Psoas muscle (tissue), 7 donors: ENCODE measurements at regions not wholly inside any gene's neighbourhood (a gene's known extent, or its start where the extent isn't known, plus 50 kb on each side); places are given as distances from the start of the nearest gene placed in this dataset.

Source experiments
- ATAC-seq, 4 donors: fragments of 200-7000 bp; cut with Tn5 transposase; one replicate each; pipeline ENCODE4 v1.9.1; 2020; ENCODE audit warnings: moderate library complexity in 3 of 4, mild to moderate bottlenecking in 2 of 4
- DNase-seq, 2 donors: peaks; one replicate each; pipeline ENCODE4 v3.0.0-alpha.2; 2020
- H3K27ac ChIP-seq: fragments of 200-600 bp; one replicate; pipeline ENCODE4 v1.8.0; 2022
- H3K27me3 ChIP-seq, 3 donors: fragments of 200-600 bp in 1 of 3; one replicate each; pipeline versions ENCODE4 v1.6.1 to v1.8.0; 2013 to 2022; ENCODE audit warnings: low read length in 2 of 3, mild to moderate bottlenecking in 2 of 3, moderate library complexity in 1 of 3; ENCODE audit not compliant: insufficient read depth in 3 of 3
- H3K36me3 ChIP-seq, 2 donors: fragments of 200-600 bp in 1 of 2; one replicate each; pipeline versions ENCODE4 v1.6.1 to v1.8.0; 2013 to 2022; ENCODE audit warnings: low read depth in 1 of 2, mild to moderate bottlenecking in 1 of 2, moderate library complexity in 1 of 2; ENCODE audit not compliant: insufficient read depth in 1 of 2
- H3K4me1 ChIP-seq: fragments of 200-600 bp; one replicate; pipeline ENCODE4 v1.8.0; 2022
- H3K4me3 ChIP-seq: fragments of 200-600 bp; one replicate; pipeline ENCODE4 v1.8.0; 2022; ENCODE audit warnings: mild to moderate bottlenecking
- H3K9me3 ChIP-seq: fragments of 200-600 bp; one replicate; pipeline ENCODE4 v1.8.0; 2022
- WGBS, 3 donors: extraction: QIAGEN DNeasy Blood & Tissue Kit; methylation state at CpG; one replicate each; pipeline versions ENCODE4 v1.1.6 to v1.1.7; 2013; 5-methylcytosine and 5-hydroxymethylcytosine counted together
- intact Hi-C, 2 donors: fragments of 100-400 bp; cut with DNase I; formaldehyde crosslinking; loops; one replicate each; pipeline versions ENCODE4 v1.11.0 to v1.14.2; 2022
- TF ChIP-seq, protein P1 (sequence below): fragments of 200-600 bp; IDR thresholded peaks from one replicate; pipeline ENCODE4 v1.8.0; 2022; ENCODE audit warnings: antibody characterized with exemption
- donor health status: healthy with polysubstance abuse.
- donor health status: DM: no; HTN: no; CAD: no; lungs with moderate emphysema.
- donor health status: Bipolar disorder and iron deficiency.
- donor health status: healthy.
- donor health status: DM: yes; HTN: yes; CAD: no.
- donor health status: DM: no; HTN: no; CAD: no.
- donor health status: DM: yes; HTN: yes; CAD: no.

DNA sequence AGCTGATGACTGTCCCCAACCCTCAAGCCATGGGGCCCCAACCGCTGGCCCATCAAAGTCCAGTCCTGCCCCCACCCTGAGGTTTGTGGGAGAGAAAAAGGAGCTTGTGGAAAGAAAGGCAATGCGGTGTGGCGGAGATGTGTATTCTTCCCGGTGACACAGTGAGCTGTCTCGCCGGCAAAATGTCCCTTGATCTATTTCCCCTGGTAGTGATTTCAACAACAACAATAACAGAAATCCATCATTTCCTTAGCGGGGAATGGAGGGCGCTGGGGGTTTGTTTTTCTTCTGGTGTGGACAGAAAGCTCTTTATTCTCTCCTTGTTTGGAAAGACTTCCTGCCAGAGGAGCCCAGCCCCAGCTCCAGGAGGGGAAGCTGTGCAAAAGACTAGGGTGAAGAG lies 93.7 kb upstream of the LHX5 start:
- TF ChIP-seq, protein P1, sequence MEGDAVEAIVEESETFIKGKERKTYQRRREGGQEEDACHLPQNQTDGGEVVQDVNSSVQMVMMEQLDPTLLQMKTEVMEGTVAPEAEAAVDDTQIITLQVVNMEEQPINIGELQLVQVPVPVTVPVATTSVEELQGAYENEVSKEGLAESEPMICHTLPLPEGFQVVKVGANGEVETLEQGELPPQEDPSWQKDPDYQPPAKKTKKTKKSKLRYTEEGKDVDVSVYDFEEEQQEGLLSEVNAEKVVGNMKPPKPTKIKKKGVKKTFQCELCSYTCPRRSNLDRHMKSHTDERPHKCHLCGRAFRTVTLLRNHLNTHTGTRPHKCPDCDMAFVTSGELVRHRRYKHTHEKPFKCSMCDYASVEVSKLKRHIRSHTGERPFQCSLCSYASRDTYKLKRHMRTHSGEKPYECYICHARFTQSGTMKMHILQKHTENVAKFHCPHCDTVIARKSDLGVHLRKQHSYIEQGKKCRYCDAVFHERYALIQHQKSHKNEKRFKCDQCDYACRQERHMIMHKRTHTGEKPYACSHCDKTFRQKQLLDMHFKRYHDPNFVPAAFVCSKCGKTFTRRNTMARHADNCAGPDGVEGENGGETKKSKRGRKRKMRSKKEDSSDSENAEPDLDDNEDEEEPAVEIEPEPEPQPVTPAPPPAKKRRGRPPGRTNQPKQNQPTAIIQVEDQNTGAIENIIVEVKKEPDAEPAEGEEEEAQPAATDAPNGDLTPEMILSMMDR, result no peak
- no peak overlapping the region for H3K27ac ChIP-seq
- no peaks in the 10 kb centered on the region for H3K36me3 ChIP-seq
- WGBS, 3 donors, result 18 to 29% (median 20%) methylated on average over 8 of the region's 8 CpGs
- intact Hi-C loops, result no loop called here
- no peak for DNase-seq
- no peaks in the 10 kb centered on the region for H3K4me1 ChIP-seq
- ATAC-seq, result no peak
- H3K27me3 ChIP-seq, result peaks cover 0 to 11% (median 3%) of the 10 kb centered on the region in 3 donors
- H3K4me3 ChIP-seq, result no peak overlapping the region
- H3K9me3 ChIP-seq, result no peaks in the 10 kb centered on the region

DNA sequence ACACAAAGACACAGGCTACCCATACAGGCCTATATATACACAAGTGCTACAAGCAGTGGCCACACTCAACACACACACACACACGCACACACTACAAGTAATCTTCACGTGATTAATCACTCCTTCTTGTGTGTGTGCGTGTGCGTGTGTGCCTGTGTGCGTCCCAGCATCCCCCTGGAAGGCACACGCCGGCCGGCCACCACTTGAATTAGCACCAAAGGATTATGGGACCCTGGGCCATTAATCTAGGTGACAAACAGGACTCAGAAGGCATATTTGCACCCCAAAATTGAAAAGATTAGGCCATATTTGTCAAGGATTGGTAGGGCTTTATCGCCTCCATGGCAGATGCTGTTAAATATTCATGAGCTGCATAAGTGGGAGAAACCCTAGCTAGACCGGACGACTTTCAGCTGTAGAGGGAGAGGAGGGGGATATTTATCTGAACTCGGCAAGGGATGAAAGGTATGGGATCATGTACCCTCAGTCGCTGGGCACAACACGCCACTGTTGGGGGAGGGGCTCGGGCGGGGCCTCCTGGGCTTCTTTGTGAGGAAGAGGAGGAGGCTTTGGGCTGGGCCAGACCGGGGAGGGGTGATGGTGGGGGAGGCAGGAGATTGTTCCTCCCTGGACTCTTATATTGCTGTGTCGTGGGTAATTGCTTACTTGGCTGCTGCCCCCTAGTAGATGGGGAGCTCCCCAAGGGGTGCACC lies 89.6 kb upstream of the LHX5 start:
- Histone ChIP-seq H3K4me3 (no peak overlapping the region), H3K36me3 (no peaks in the 10 kb centered on the region), H3K4me1 (no peaks in the 10 kb centered on the region), H3K9me3 (no peaks in the 10 kb centered on the region), H3K27me3 (peaks cover 0 to 7% (median 6%) of the 10 kb centered on the region in 3 donors), H3K27ac (no peak overlapping the region)
- TF ChIP-seq, protein P1, result no peak
- no peak for ATAC-seq
- WGBS, 3 donors, result 49 to 59% (median 52%) methylated on average over 18 of the region's 18 CpGs
- no peak for DNase-seq
- intact Hi-C loops, result no loop called here

DNA sequence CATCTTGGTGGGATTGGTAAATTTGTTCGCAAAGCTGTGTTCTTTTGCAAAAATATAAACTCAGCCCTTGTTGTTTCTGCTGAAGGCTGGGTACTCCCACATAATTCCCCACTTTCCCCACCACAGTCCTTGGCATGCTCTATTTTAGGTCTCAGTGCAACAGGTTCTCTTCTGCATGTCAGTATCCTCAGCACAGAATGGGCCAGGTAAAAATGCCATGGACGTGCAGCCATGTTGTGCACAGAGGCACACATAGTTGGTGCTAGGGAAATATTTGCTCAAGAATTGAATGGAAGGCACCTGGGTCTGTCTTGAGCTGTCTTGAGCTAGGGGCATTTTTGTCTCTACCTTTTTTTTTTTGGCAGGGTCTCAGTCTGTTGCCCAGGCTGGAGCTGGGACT lies 87.8 kb upstream of the LHX5 start:
- H3K4me1 ChIP-seq, result no peaks in the 10 kb centered on the region

DNA sequence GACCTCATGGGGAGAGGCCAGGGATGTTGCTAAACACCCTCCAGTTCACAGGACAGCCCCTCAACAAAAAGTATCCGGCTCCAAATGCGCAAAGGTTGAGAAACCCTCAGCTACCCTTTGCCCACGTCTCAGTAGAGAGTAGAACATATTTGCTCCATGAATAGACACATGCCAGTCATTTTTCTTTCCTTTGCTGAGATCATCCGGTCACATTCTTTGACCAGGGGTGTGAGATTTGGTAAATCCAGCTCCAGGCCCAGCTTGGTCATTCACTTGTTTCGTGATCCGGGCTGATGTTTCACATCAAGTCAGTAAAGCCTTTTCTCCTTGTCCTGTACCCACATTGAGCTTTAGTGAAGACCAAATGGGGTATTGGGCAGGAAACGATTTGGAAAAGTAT lies 83.6 kb upstream of the LHX5 start:
- Histone ChIP-seq H3K27me3 (peaks cover 0 to 3% (median 0%) of the 10 kb centered on the region in 3 donors), H3K36me3 (no peaks in the 10 kb centered on the region), H3K9me3 (no peaks in the 10 kb centered on the region), H3K4me1 (no peaks in the 10 kb centered on the region), H3K27ac (no peak overlapping the region), H3K4me3 (no peak overlapping the region)
- TF ChIP-seq, protein P1, result no peak
- ATAC-seq (no peak), DNase-seq (no peak)
- intact Hi-C loops, result no loop called here
- WGBS, 3 donors, result 67 to 76% (median 72%) methylated on average over 7 of the region's 7 CpGs

More for the DNA sequence above, 87.8 kb upstream of the LHX5 start:
- Histone ChIP-seq H3K27ac (no peak overlapping the region), H3K4me3 (no peak overlapping the region), H3K9me3 (no peaks in the 10 kb centered on the region), H3K36me3 (no peaks in the 10 kb centered on the region), H3K27me3 (peaks cover 0 to 7% (median 3%) of the 10 kb centered on the region in 3 donors)
- DNase-seq (no peak), ATAC-seq (no peak)
- WGBS, 3 donors, result 85 to 88% (median 88%) methylated on average over 2 of the region's 2 CpGs
- TF ChIP-seq, protein P1, result no peak
- intact Hi-C loops, result no loop called here

DNA sequence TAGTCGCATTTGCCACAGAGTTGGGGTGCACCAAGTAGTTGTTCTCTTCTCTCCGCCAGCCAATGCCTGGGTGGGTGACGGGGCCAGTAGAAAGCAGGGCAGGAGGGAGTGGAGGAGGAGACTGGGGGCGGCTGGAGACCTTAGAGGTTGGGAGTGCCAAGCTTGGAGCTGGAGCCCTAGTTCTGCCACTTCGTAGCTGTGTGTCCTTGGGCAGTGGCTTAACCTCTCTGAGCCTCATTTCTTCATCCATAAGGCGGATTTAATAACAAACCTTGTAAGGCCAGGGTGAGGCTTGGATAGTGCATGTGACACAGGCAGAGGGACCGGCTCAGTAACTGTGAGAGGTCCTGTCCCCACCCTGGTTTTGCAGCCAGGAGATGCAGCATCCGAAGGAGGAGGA lies 81.1 kb upstream of the LHX5 start:
- Histone ChIP-seq H3K36me3 (no peaks in the 10 kb centered on the region), H3K4me1 (no peaks in the 10 kb centered on the region), H3K27me3 (no peaks in the 10 kb centered on the region), H3K9me3 (no peaks in the 10 kb centered on the region), H3K27ac (no peak overlapping the region), H3K4me3 (no peak overlapping the region)
- TF ChIP-seq, protein P1, result no peak
- DNase-seq (no peak), ATAC-seq (no peak)
- intact Hi-C loops, result no loop called here
- WGBS, 3 donors, result 77 to 83% (median 77%) methylated on average over 8 of the region's 8 CpGs
